ENCODE measurements at regions not wholly inside any gene's neighbourhood (a gene's known extent, or its start where the extent isn't known, plus 50 kb on each side); places are given as distances from the start of the nearest gene placed in this dataset.

DNA sequence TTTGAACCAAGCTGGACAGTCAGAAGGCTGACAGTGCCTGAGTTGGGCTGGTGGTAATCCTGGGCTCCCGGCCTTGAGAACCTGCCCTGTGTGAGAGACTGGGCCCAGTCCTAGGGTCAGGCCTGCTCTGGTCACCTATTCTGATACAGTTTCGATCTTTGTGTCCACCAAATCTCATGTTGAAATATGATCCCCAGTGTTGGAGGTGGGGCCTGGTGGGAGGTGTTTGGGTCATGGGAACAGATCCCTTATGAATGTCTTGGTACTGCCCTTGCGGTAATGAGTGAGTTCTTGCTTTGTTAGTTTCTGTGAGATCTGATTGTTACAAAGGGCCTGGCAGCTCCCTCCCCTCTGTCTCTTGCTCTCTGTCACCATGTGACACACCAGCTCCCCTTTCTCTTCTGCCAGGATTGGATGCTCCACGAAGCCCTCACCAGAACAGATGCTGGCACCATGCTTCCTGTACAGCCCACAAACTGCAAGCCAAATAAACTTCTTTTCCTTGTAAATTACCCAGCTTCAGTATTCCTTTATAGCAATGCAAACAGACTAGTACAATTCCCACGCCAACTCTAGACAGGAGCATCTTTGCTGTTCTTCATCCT lies 111.8 kb upstream of the ZNF438 start:
- no peaks in the 10 kb centered on the region for H3K36me3 Mint-ChIP-seq (ENCODE audit: low read depth)
- TF ChIP-seq, protein P1, sequence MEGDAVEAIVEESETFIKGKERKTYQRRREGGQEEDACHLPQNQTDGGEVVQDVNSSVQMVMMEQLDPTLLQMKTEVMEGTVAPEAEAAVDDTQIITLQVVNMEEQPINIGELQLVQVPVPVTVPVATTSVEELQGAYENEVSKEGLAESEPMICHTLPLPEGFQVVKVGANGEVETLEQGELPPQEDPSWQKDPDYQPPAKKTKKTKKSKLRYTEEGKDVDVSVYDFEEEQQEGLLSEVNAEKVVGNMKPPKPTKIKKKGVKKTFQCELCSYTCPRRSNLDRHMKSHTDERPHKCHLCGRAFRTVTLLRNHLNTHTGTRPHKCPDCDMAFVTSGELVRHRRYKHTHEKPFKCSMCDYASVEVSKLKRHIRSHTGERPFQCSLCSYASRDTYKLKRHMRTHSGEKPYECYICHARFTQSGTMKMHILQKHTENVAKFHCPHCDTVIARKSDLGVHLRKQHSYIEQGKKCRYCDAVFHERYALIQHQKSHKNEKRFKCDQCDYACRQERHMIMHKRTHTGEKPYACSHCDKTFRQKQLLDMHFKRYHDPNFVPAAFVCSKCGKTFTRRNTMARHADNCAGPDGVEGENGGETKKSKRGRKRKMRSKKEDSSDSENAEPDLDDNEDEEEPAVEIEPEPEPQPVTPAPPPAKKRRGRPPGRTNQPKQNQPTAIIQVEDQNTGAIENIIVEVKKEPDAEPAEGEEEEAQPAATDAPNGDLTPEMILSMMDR (IDR thresholded peaks at IDR 0.05), result no peak
- H3K4me1 Mint-ChIP-seq (ENCODE audit: low read depth), result peaks cover 58% of the 10 kb centered on the region
- no peak overlapping the region for H3K4me3 Mint-ChIP-seq
- H3K27me3 Mint-ChIP-seq (ENCODE audit: insufficient read depth), result peaks cover under 1% of the 10 kb centered on the region
- H3K27ac Mint-ChIP-seq, result no peak overlapping the region
- no peaks in the 10 kb centered on the region for H3K9me3 Mint-ChIP-seq
- no peak for DNase-seq

GRCh38 chr10:31145986-31146385 lies 114.3 kb upstream of the ZNF438 start:
- H3K36me3 Mint-ChIP-seq (ENCODE audit: low read depth), result no peaks in the 10 kb centered on the region
- DNase-seq, result no peak
- 0 out of 2 replicates have a peak overlapping the region, but pooled peaks have one; percentile 32 for H3K27ac Mint-ChIP-seq
- H3K4me3 Mint-ChIP-seq, result no peak overlapping the region
- peaks cover 52% of the 10 kb centered on the region for H3K4me1 Mint-ChIP-seq (ENCODE audit: low read depth)
- TF ChIP-seq, protein P1 (IDR thresholded peaks at IDR 0.05), result no peak
- H3K27me3 Mint-ChIP-seq (ENCODE audit: insufficient read depth), result peaks cover 3% of the 10 kb centered on the region
- H3K9me3 Mint-ChIP-seq, result no peaks in the 10 kb centered on the region

DNA sequence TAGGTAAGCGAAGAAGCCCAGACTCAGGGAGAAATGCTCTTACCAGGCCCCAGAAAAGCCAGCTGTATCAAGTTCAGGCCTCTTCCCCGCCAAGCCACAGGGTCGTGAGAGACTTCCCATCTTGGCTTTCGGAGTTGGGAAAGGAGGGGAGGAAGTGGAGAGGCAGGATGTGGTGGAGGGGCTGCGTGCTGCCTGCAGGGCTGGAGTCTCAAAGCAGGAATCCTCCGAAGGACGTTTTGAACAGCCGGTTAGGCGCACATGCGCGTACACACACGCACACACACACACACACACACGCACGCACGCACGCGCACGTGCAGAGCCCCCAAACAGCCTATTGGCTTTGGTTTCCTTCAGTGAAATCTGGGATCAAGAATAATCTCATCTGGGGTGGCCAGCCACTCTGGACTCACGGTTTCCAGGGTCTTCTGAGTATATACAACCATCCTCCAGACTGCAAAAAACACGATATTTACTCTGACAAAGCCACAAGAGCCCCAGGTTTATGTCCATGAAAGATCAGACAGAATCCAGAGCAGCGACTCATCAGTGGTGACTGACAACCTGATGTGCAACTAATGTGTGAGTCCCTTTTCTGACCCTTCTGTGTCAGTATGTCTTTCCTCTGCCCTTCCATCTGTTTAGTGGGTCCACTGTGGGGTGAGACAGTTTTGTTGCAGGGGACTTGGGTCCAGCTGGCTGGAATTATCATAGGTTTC lies 115.0 kb upstream of the ZNF438 start:
- Mint-ChIP-seq H3K27ac (peak overlapping the region; percentile 77), H3K4me1 (ENCODE audit: low read depth) (peaks cover 47% of the 10 kb centered on the region), H3K9me3 (no peaks in the 10 kb centered on the region), H3K27me3 (ENCODE audit: insufficient read depth) (peaks cover 3% of the 10 kb centered on the region; the same call in 1 of the 2 replicates), H3K36me3 (ENCODE audit: low read depth) (no peaks in the 10 kb centered on the region), H3K4me3 (peak overlapping the region; percentile 49)
- TF ChIP-seq, protein P1 (IDR thresholded peaks at IDR 0.05), result no peak
- DNase-seq, result peak; percentile 63

- Mint-ChIP-seq H3K27ac (peak overlapping the region; percentile 77), H3K4me3 (peak overlapping the region; percentile 49), H3K4me1 (ENCODE audit: low read depth) (peaks cover 41% of the 10 kb centered on the region)
These were observed 115.5 kb upstream of the ZNF438 start for GRCh38 chr10:31147210-31147608.

DNA sequence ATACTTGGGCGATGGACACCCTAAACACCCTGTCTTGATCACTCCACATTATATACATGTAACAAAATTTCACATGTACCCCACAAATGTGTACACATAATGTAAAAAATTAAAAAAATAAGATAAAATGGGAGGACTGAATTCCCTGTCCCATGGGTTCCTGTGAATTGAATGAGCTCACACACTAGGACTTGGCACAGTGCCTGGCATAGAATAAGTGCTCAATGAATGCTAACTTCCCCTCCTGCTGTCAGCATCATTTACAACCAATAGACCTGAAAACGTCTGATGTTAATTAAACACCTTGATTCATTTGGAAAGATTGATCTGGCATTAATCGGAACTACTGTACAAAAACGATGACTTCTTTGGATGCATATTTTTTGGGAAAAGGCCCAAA lies 117.3 kb upstream of the ZNF438 start:
- H3K4me1 Mint-ChIP-seq (ENCODE audit: low read depth), result peaks cover 47% of the 10 kb centered on the region
- no peaks in the 10 kb centered on the region for H3K9me3 Mint-ChIP-seq
- peaks cover 2% of the 10 kb centered on the region; the same call in 1 of the 2 replicates for H3K36me3 Mint-ChIP-seq (ENCODE audit: low read depth)
- TF ChIP-seq, protein P1 (IDR thresholded peaks at IDR 0.05), result no peak
- H3K27me3 Mint-ChIP-seq (ENCODE audit: insufficient read depth), result peaks cover 3% of the 10 kb centered on the region; the same call in 1 of the 2 replicates
- H3K4me3 Mint-ChIP-seq, result no peak overlapping the region
- no peak overlapping the region for H3K27ac Mint-ChIP-seq
- DNase-seq, result no peak

More at GRCh38 chr10:31147210-31147608, 115.5 kb upstream of the ZNF438 start:
- Mint-ChIP-seq H3K27me3 (ENCODE audit: insufficient read depth) (peaks cover 3% of the 10 kb centered on the region; the same call in 1 of the 2 replicates), H3K9me3 (no peaks in the 10 kb centered on the region), H3K36me3 (ENCODE audit: low read depth) (no peaks in the 10 kb centered on the region)
- TF ChIP-seq, protein P1 (IDR thresholded peaks at IDR 0.05), result no peak
- peak; percentile 74 for DNase-seq
